ENCODE measurements at regions not wholly inside any gene's neighbourhood (a gene's known extent, or its start where the extent isn't known, plus 50 kb on each side); places are given as distances from the start of the nearest gene placed in this dataset.
A peak's percentile ranks its signal among the peaks of the same experiment; 100 is the strongest.

GRCh38 chr21:38982096-38982495 is 176.4 kb downstream of the ETS2 start:
- DNase-seq, result no peak

GRCh38 chr21:38980416-38981313 is 174.9 kb downstream of the ETS2 start:
- no peak for DNase-seq

- peak in 1 of 14 donors; percentile 9 for DNase-seq
Measured at GRCh38 chr21:38979271-38980121, 173.8 kb downstream of the ETS2 start.

GRCh38 chr21:38976900-38977299 is 171.2 kb downstream of the ETS2 start:
- no peak for DNase-seq

GRCh38 chr21:38973552-38973951 is 167.8 kb downstream of the ETS2 start:
- DNase-seq, result no peak

GRCh38 chr21:38972078-38972477 is 166.3 kb downstream of the ETS2 start:
- no peak for DNase-seq

GRCh38 chr21:38970765-38971164 is 165.0 kb downstream of the ETS2 start:
- DNase-seq, result no peak

- DNase-seq, result no peak
Measured at GRCh38 chr21:38968887-38969543, 163.3 kb downstream of the ETS2 start.

GRCh38 chr21:38965910-38966504 is 160.3 kb downstream of the ETS2 start:
- DNase-seq, result no peak

GRCh38 chr21:38965241-38965640 is 159.5 kb downstream of the ETS2 start:
- DNase-seq, result no peak

- no peak for DNase-seq
Measured at GRCh38 chr21:38963006-38963405, 157.3 kb downstream of the ETS2 start.

GRCh38 chr21:38960251-38960650 is 154.5 kb downstream of the ETS2 start:
- DNase-seq, result no peak

- no peak for DNase-seq
Measured at GRCh38 chr21:38959692-38960061, 153.9 kb downstream of the ETS2 start.

- DNase-seq, result no peak
Measured at GRCh38 chr21:38958940-38959691, 153.4 kb downstream of the ETS2 start.

GRCh38 chr21:38958323-38958705 is 152.6 kb downstream of the ETS2 start:
- DNase-seq, result no peak

GRCh38 chr21:38957575-38958322 is 152.0 kb downstream of the ETS2 start:
- DNase-seq, result no peak

- no peak for DNase-seq
Measured at GRCh38 chr21:38956856-38957571, 151.3 kb downstream of the ETS2 start.

GRCh38 chr21:38956521-38956855 is 150.8 kb downstream of the ETS2 start:
- no peak for DNase-seq

- no peak for DNase-seq
Measured at GRCh38 chr21:38956007-38956406, 150.3 kb downstream of the ETS2 start.

GRCh38 chr21:38955495-38955894 is 149.8 kb downstream of the ETS2 start:
- DNase-seq, result no peak

- no peak for DNase-seq
Measured at GRCh38 chr21:38954588-38955004, 148.9 kb downstream of the ETS2 start.

All from C1 segment of cervical spinal cord (tissue), 14 donors.